ENCODE measurements at regions not wholly inside any gene's neighbourhood (a gene's known extent, or its start where the extent isn't known, plus 50 kb on each side); places are given as distances from the start of the nearest gene placed in this dataset.

- TF ChIP-seq POLR2A (IDR thresholded peaks at IDR 0.05) (no peak), CTCF (IDR thresholded peaks at IDR 0.05) (no peak)
Observed at GRCh38 chr4:126991965-126992364, 640.8 kb upstream of the INTU start.

Data from Peyer's patch (tissue), 4 donors.